ENCODE measurements at regions not wholly inside any gene's neighbourhood (a gene's known extent, or its start where the extent isn't known, plus 50 kb on each side); places are given as distances from the start of the nearest gene placed in this dataset.
"Not testable (repeated sequence)": the region's sequence is repeated elsewhere in the genome, so short reads cannot be mapped to it uniquely, and the experiment has no call there.

DNA sequence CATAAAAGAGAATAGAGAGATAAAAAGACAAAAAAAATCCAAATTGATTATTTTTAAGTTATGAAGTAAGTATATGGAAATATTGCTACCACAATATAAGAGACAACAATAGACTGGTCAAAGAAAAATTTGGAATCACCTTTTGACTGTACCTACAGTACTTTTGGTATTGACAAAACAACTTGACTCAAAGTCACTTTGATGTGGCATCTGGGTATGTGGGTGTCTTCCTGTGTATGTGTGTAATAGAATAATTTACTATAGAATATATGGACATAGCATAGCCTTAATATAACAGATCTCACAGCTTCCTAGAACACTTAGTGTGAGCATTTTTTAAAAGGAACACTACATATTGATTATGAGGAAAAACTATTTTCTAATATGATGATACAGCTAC is 1016.2 kb upstream of the PCDH20 start:
- H3K4me3 ChIP-seq: no peak overlapping the region
- H3K27ac ChIP-seq: no peak overlapping the region

GRCh38 chr13:62418872-62419271 is 1003.2 kb upstream of the PCDH20 start:
- no peak overlapping the region for H3K4me3 ChIP-seq
- H3K27ac ChIP-seq: no peak overlapping the region

DNA sequence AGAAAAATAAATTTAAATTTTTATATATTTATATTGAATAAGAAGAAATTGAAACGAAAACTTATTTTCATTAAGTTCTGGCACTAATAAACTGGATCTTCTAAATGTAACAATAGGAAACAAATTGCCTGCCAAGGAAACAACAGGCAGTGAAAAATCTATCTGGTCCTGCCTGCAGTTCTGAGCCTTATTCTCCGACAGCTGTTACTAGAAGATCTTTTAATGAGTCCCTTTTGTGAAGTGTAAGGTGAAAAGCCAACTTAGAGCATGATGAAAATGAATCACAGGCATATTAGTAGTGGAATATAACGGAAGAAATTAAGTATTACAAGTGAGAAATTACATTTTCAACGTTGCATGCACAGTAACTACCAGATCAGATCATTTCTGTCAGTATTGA is 1002.7 kb upstream of the PCDH20 start:
- no peak overlapping the region for H3K27ac ChIP-seq
- no peak overlapping the region for H3K4me3 ChIP-seq

- H3K4me3 ChIP-seq: no peak overlapping the region
- H3K27ac ChIP-seq: no peak overlapping the region
Observed at GRCh38 chr13:62407871-62408270, 992.2 kb upstream of the PCDH20 start.

DNA sequence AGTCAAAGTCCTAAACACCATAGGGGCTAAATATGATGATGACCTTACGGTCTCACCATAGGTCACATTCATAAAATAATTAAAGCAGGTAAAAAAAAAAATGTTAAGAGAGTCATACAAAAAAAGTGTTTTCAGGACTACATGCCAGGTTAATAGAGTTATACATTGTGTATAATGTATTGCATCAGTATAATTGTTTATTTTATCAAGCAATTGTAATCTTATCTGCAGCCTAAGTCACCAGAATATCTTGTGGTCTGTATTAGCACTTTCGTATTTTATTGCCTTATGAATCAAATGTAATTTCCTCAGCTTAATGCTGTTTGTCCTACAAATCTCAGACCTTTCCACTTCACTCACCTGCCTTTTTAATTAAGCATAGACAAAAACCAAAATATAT is 972.9 kb upstream of the PCDH20 start:
- H3K4me3 ChIP-seq: no peak overlapping the region
- H3K27ac ChIP-seq: no peak overlapping the region

- Histone ChIP-seq H3K4me3 (no peak overlapping the region), H3K27ac (no peak overlapping the region)
Observed at GRCh38 chr13:62387647-62388046, 972.0 kb upstream of the PCDH20 start.

DNA sequence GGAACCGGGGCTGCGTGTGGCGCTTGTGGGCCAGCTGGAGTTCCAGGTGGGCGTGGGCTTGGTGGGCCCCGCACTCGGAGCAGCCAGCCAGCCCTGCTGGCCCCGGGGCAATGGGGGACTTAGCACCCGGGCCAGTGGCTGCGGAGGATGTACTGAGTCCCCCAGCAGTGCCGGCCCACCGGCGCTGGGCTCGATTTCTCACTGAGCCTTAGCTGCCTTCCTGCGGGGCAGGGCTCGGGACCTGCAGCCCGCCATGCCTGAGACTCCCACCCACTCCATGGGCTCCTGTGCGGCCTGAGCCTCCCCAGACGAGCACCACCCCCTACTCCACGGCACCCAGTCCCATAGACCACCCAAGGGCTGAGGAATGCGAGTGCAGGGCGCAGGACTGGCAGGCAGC is 963.6 kb upstream of the PCDH20 start:
- not testable (repeated sequence) for H3K4me3 ChIP-seq, H3K27ac ChIP-seq

DNA sequence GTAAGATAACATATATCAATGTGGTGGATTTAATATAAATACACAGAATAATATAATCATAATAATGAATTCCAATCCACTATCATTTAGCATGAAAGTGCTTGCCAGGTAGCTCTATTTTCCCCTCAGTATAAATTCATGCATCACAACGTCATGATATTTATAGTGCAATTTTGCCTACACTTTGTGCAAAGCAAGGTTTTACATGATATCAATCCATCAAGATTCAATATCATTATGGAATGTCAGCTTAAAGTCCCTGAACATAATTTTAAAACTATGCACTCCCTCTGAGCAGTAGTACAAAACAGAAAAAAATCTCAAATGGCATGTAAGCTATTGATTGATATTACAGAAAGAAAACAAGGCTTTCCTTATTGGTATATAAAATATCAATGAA is 962.2 kb upstream of the PCDH20 start:
- H3K27ac ChIP-seq: no peak overlapping the region

GRCh38 chr13:62375653-62376052 is 960.0 kb upstream of the PCDH20 start:
- Histone ChIP-seq H3K4me3 (no peak overlapping the region), H3K27ac (no peak overlapping the region)

More for the DNA sequence above, 962.2 kb upstream of the PCDH20 start:
- H3K4me3 ChIP-seq: no peak overlapping the region

DNA sequence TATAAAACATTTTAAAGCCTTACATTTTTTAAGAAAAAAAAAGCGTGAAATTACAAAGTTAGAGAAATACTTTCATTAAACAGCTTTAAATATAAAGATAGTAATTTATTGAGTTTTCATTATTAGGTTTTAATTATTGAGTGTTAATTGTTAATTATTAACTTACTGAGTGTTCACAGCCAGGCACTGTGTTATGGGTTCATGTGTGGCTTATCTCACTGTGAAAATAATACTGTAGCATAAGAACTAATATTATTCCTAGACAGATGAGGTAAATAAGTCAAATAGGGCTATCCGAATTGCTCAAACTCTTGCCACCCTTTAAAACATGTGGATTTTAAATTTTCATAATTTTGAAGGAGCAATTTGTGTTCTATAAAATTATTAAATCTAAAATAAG is 956.1 kb upstream of the PCDH20 start:
- no peak overlapping the region for H3K27ac ChIP-seq
- no peak overlapping the region for H3K4me3 ChIP-seq

- not testable (repeated sequence) for H3K4me3 ChIP-seq, H3K27ac ChIP-seq
Observed at GRCh38 chr13:62367971-62368370, 952.3 kb upstream of the PCDH20 start.

- Histone ChIP-seq H3K4me3 (no peak overlapping the region), H3K27ac (no peak overlapping the region)
Observed at GRCh38 chr13:62360609-62361008, 945.0 kb upstream of the PCDH20 start.

DNA sequence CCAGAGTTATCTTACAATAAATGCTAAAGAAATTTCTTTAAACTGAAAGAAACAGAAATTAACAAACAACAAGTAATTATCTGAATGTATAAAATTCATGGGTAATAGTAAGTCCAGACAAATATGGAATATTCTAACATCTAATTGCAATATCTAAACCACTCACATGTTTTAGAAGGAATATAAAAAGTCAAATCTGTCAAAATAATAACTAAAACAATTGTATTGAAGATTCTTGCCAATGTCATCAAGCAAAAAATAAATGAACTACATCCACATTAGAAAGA is 942.9 kb upstream of the PCDH20 start:
- H3K4me3 ChIP-seq: no peak overlapping the region
- no peak overlapping the region for H3K27ac ChIP-seq

DNA sequence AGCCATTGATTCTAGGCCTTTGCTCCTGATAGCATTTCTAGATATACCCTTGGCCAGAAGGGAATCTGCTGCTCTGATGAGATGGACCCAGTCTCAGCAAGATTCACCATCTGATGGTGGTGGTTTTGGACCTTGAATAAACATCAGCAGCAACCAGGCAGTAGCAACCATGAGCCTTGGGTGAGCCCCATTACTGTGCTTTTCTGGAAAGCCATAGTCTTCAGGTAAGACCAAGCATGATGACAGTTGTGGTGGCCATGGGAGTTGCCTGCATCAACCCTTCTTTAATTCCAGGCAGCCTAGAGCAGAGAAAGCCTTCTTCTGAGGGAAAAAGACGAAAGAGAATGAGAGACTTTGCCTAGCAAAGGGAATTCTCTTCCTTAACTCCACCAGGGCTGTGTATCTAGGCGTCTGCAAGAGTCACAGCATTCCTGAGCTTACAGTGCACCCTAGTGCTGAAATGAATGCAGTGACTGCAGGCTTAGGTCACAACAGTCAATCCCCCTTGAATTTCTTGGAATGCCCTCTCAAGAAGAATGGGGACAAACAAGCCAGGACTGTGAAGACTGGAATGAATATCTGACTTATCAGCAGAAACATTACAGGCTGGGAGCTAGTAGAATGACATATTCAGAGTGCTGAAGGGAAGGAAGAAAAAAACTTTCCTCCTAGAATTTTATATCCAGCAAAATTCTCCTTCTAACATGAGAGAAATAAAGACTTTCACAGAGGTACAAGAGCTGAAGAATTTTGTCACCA is 942.4 kb upstream of the PCDH20 start:
- Histone ChIP-seq H3K4me3 (no peak overlapping the region), H3K27ac (no peak overlapping the region)

GRCh38 chr13:62356977-62357376 is 941.3 kb upstream of the PCDH20 start:
- H3K27ac ChIP-seq: no peak overlapping the region
- H3K4me3 ChIP-seq: no peak overlapping the region

DNA sequence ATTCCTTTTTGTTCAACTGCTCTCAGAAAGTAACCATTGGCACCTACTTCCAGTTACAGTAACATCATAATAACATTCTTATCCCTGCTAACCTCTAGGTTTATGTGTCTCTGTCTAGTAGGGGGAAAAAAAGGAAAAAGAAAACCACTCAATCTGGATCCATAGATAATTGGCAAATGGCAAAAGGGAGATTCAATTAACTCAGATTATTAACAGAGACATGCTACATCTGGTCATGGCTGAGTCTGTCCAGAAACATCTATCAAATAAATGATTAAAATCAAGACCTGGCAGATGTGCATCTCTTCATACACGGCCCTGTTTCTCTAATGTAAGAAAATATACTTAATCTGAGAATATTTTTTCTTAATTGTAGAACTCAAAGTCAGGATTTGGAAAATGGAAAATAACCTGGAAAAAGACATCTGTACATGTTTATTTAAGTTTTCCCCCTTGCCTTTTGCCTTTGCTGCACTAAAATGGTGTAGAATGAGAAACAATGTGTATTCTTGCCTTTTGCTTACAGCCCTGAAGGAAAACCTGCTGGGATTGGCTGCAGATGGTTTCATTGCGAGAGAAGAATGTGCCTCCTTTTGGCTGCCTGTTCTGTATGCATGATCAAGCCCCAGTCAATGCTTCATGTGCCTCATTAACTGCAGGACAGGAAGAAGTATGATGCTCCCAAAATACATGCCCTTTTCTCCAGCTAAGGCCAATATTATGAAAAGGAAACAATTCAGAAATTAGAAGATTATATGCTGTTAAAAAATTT is 921.6 kb upstream of the PCDH20 start:
- no peak overlapping the region for H3K27ac ChIP-seq

DNA sequence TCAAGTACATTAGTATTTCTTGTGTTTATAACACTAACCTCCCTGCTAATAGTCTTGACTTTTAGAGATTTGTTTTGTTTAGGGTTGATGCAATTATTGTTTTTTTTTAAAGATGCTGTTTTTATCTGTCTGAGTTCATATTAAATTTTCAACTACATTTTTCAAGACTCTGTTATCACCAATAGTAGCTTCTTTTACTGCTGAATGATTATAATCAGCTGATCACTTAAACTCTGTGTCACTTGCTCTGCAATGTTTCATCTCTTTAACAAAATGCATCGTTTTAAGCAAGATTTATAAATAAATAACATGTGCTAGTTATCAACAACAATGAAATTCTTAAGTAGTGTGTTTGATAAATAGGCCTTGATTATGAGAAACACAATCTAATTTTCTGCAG is 920.9 kb upstream of the PCDH20 start:
- H3K4me3 ChIP-seq: no peak overlapping the region
- H3K27ac ChIP-seq: no peak overlapping the region

More for the DNA sequence above, 921.6 kb upstream of the PCDH20 start:
- H3K4me3 ChIP-seq: no peak overlapping the region

- H3K27ac ChIP-seq: no peak overlapping the region
- H3K4me3 ChIP-seq: no peak overlapping the region
Observed at GRCh38 chr13:62333466-62333865, 917.8 kb upstream of the PCDH20 start.

DNA sequence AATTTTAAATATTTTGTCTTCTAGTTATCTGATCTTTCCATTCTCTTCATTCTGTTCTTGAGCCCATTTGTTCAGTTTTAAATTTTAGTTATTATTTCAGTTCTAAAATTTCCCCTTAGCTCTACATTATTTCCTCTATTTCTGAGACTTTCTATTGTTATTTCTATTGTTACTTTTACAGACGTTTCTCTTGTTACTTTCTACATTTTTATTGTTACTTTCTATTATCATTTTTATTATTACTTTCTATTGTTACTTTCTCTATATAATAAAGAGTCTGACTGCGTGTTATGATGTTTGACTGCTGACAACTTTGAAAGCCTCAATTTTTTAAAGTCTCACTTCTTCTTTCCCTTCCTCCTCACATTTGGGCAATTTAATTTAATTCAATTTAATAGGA is 915.7 kb upstream of the PCDH20 start:
- no peak overlapping the region for H3K4me3 ChIP-seq
- no peak overlapping the region for H3K27ac ChIP-seq

- Histone ChIP-seq H3K4me3 (no peak overlapping the region), H3K27ac (no peak overlapping the region)
Observed at GRCh38 chr13:62327367-62327766, 911.7 kb upstream of the PCDH20 start.

DNA sequence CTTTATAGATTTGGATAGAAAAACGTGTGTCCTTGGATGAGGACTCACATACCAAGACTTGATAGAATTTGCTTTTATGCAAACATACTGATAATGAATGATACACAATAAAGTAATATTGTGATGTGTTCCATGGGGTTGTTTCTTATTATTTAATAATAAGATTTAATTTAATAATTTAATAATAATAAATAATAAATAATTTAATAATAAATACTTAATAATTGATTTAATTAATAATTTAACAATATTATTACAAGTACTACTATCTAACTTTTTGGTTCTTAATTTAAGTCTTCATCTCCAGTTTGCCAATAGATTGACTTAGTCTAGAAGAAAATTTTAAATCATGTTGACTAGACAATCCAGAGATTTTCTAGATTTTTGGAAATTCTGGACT is 909.2 kb upstream of the PCDH20 start:
- no peak overlapping the region for H3K4me3 ChIP-seq
- H3K27ac ChIP-seq: no peak overlapping the region

GRCh38 chr13:62321895-62322294 is 906.2 kb upstream of the PCDH20 start:
- Histone ChIP-seq H3K4me3 (no peak overlapping the region), H3K27ac (no peak overlapping the region)

Data from skin epidermis (tissue), 12 donors.